HG02943 (cell line): ENCODE measurements at regions not wholly inside any gene's neighbourhood (a gene's known extent, or its start where the extent isn't known, plus 50 kb on each side); places are given as distances from the start of the nearest gene placed in this dataset.

Experiments
- ATAC-seq: cut with Tn5 transposase; IDR thresholded peaks from one replicate; pipeline ENCODE4 v1.9.1; 2021; ENCODE audit warnings: mild to moderate bottlenecking, low read depth, moderate library complexity; ENCODE audit not compliant: unreplicated experiment

DNA sequence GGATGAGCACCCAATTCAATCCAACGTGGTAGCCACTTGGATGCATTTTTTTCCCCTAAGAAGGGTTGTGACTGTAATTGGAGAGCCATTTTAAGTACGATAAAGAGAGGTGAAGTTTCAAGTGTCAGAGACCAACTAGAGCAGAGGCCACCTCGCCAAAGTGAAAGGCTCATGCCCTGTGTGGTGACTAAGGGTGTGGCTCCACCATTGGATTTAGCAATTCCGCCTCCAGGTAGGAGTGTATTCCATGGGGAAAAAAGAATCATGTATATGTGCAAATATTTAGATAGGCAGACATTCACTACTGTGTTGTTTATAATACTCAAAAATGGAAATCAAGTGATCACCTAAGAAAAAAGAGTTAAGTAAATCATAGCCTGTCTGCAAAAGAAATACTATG is 53.1 kb upstream of the S1PR3 start:
- no peak for ATAC-seq
